Endothelial cell of umbilical vein (primary cell): ENCODE measurements at regions not wholly inside any gene's neighbourhood (a gene's known extent, or its start where the extent isn't known, plus 50 kb on each side); places are given as distances from the start of the nearest gene placed in this dataset.

Experiments used
- MYC ChIP-seq: IDR thresholded peaks from one replicate; pipeline ENCODE4 v1.6.1; 2011; ENCODE audit warnings: mild to moderate bottlenecking, low read depth, low read length
- TF ChIP-seq, protein P1 (sequence below), 2 donors: IDR thresholded peaks; 1 replicate in 1 of 2; 2 replicates in 1 of 2; pipeline ENCODE4 v1.5.1; 2011; ENCODE audit warnings: low read length in 2 of 2, mild to moderate bottlenecking in 2 of 2, moderate library complexity in 2 of 2, control low read depth in 1 of 2, inconsistent platforms in 1 of 2, low read depth in 1 of 2; ENCODE audit not compliant: insufficient read depth in 1 of 2; ENCODE audit errors: extremely low read depth in 1 of 2

DNA sequence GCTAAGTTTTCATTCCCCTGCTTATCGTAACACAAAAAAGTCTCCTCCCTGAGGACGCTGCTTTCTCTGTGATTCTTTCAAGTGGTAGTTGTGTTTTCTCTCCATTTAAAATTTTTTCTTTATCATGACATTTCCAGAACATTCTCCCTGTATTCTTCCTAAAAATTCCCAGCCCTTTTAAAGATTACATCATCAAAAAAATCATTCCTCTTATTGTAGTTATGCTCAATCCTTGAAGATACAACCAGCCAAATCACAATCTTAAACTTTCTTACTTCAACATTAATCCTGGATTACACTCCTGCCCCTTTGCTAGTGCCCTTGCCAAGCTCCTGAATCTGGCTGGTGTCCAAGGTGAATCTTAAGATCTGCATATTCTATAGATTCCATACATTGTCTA is 163.7 kb upstream of the CBLB start:
- TF ChIP-seq MYC, result no peak
- TF ChIP-seq, protein P1, sequence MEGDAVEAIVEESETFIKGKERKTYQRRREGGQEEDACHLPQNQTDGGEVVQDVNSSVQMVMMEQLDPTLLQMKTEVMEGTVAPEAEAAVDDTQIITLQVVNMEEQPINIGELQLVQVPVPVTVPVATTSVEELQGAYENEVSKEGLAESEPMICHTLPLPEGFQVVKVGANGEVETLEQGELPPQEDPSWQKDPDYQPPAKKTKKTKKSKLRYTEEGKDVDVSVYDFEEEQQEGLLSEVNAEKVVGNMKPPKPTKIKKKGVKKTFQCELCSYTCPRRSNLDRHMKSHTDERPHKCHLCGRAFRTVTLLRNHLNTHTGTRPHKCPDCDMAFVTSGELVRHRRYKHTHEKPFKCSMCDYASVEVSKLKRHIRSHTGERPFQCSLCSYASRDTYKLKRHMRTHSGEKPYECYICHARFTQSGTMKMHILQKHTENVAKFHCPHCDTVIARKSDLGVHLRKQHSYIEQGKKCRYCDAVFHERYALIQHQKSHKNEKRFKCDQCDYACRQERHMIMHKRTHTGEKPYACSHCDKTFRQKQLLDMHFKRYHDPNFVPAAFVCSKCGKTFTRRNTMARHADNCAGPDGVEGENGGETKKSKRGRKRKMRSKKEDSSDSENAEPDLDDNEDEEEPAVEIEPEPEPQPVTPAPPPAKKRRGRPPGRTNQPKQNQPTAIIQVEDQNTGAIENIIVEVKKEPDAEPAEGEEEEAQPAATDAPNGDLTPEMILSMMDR (IDR thresholded peaks at IDR 0.05; ENCODE audit: extremely low read depth in 1 of 2, insufficient read depth in 1 of 2, low read depth in 1 of 2, low read length in 2 of 2), result no peak
